Esophagus squamous epithelium (tissue), 5 donors: ENCODE measurements at regions not wholly inside any gene's neighbourhood (a gene's known extent, or its start where the extent isn't known, plus 50 kb on each side); places are given as distances from the start of the nearest gene placed in this dataset.

Source experiments
- DNase-seq: peaks from one replicate; lab custom pipeline; 2025; lab: John Stamatoyannopoulos, UW
- H3K27ac ChIP-seq, 4 donors: fragments of 200-600 bp; sonication (generic); one replicate each; pipeline ENCODE4 v1.5.1; 2016 to 2019; ENCODE audit warnings: mild to moderate bottlenecking in 1 of 4
- H3K27me3 ChIP-seq, 4 donors: fragments of 200-600 bp; sonication (generic); 1 replicate in 3 of 4; 2 replicates in 1 of 4; pipeline versions ENCODE4 v1.5.1 to v1.6.0; 2017 to 2021; ENCODE audit warnings: antibody characterized with exemption in 1 of 4
- H3K36me3 ChIP-seq, 3 donors: fragments of 200-600 bp; sonication (generic); one replicate each; pipeline ENCODE4 v1.5.1; 2016 to 2019
- H3K4me1 ChIP-seq, 3 donors: fragments of 200-600 bp; sonication (generic); one replicate each; pipeline ENCODE4 v1.5.1; 2017 to 2019
- H3K4me3 ChIP-seq, 4 donors: fragments of 200-600 bp; sonication (generic); 1 replicate in 3 of 4; 2 replicates in 1 of 4; pipeline ENCODE4 v1.5.1; 2016 to 2019; ENCODE audit warnings: mild to moderate bottlenecking in 2 of 4, moderate library complexity in 1 of 4
- H3K9me3 ChIP-seq, 3 donors: fragments of 200-600 bp; sonication (generic); one replicate each; pipeline ENCODE4 v1.5.1; 2016 to 2019
- POLR2A ChIP-seq, 4 donors: fragments of 450-650 bp; IDR thresholded peaks; one replicate each; pipeline ENCODE4 v1.6.1; 2017; ENCODE audit warnings: antibody characterized with exemption in 4 of 4, mild to moderate bottlenecking in 4 of 4, moderate library complexity in 3 of 4
- WGBS, 2 donors: methylation state at CpG; one replicate each; pipeline ENCODE4 v1.1.5; 2018; 5-methylcytosine and 5-hydroxymethylcytosine counted together
- intact Hi-C: fragments of 100-400 bp; cut with DNase I; formaldehyde crosslinking; loops from one replicate; pipeline ENCODE4 v1.15.0; 2022
- TF ChIP-seq, protein P1 (sequence below), 6 experiments: fragments of 450-650 bp in 4 of 6; fragments of 200-600 bp in 2 of 6; sonication (generic) in 2 of 6; IDR thresholded peaks; one replicate each; pipeline ENCODE4 v1.5.1; 2016 to 2019; ENCODE audit warnings: antibody characterized with exemption in 6 of 6, mild to moderate bottlenecking in 4 of 6, moderate library complexity in 4 of 6
- donor health status: DM: yes; HTN: yes; CAD: no.

DNA sequence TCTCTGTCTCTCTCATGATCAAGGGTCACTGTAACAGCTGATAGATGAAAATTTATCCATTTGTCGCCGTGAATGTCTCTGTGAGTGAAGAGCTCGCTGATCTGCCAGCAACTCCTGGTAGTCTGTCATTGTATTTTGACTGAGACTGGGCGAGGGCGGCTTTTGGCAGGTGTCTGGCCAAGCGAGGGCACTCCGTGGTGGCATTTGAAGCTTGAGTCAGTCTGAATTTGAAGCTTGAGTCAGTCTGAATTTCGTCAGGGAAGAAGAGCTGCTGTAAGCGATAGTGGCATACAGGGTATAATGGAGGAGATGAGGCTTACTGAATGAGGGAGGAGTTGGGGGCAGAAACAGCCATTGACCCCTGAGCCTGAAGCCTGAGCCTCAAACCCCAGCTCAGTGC lies 56.8 kb upstream of the FAM181A start:
- no peaks in the 10 kb centered on the region for H3K9me3 ChIP-seq
- TF ChIP-seq, protein P1, sequence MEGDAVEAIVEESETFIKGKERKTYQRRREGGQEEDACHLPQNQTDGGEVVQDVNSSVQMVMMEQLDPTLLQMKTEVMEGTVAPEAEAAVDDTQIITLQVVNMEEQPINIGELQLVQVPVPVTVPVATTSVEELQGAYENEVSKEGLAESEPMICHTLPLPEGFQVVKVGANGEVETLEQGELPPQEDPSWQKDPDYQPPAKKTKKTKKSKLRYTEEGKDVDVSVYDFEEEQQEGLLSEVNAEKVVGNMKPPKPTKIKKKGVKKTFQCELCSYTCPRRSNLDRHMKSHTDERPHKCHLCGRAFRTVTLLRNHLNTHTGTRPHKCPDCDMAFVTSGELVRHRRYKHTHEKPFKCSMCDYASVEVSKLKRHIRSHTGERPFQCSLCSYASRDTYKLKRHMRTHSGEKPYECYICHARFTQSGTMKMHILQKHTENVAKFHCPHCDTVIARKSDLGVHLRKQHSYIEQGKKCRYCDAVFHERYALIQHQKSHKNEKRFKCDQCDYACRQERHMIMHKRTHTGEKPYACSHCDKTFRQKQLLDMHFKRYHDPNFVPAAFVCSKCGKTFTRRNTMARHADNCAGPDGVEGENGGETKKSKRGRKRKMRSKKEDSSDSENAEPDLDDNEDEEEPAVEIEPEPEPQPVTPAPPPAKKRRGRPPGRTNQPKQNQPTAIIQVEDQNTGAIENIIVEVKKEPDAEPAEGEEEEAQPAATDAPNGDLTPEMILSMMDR (IDR thresholded peaks at IDR 0.05) = no peak
- no peak for TF ChIP-seq POLR2A (IDR thresholded peaks at IDR 0.05)
- H3K4me1 ChIP-seq = no peaks in the 10 kb centered on the region
- H3K27ac ChIP-seq = no peak overlapping the region
- no peak overlapping the region for H3K4me3 ChIP-seq
- H3K36me3 ChIP-seq = no peaks in the 10 kb centered on the region
- peaks cover 0 to 22% (median 0%) of the 10 kb centered on the region in 4 donors for H3K27me3 ChIP-seq
- intact Hi-C loops = no loop called here
- no peak for DNase-seq
- 63 to 69% methylated on average over 8 of the region's 9 CpGs for WGBS, 2 donors

DNA sequence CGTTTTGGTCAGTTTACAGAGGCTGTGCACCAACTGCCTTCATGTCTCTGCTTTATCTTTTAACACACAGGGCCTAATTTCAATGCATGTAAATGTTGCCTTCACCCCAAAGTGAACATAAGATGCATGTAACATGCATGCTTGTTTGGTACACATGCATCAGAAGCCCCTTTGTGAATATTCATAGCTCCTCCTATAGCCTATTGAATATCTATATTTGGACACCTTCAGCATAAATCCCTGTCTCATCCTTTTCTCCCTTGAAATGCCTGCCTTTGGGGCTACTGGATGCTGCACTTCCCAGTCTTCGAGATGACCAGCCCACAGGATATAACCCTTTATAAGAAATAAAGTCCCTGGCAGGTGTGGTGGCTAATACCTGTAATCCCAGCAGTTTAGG lies 57.7 kb upstream of the FAM181A start:
- peaks cover 0 to 22% (median 0%) of the 10 kb centered on the region in 4 donors for H3K27me3 ChIP-seq
- DNase-seq = no peak
- H3K4me3 ChIP-seq = no peak overlapping the region
- no peaks in the 10 kb centered on the region for H3K9me3 ChIP-seq
- intact Hi-C loops = no loop called here
- no peak overlapping the region for H3K27ac ChIP-seq
- TF ChIP-seq, protein P1 (IDR thresholded peaks at IDR 0.05) = no peak
- no peak for TF ChIP-seq POLR2A (IDR thresholded peaks at IDR 0.05)
- H3K4me1 ChIP-seq = no peaks in the 10 kb centered on the region
- WGBS, 2 donors = 30 to 36% methylated on average over 2 of the region's 2 CpGs
- no peaks in the 10 kb centered on the region for H3K36me3 ChIP-seq

DNA sequence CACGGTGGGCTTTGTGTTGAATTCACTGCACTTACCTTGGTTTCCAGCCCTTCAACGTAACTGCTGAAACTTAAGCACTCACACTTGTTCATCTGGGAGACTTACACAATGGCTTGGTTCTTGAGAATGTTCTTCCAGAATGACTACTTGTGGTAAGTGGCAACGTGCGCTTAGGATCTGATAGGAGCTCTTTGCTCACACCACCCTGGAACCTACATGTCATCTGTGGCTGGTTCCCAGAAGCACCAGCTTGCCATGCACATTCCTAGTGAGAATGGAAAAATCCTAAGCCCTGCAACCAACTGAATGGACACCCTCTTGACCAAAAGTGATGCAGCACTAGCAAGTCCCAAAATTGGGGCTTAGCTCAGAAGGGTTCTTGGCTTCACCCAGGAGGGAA lies 59.0 kb upstream of the FAM181A start:
- intact Hi-C loops = no loop called here
- Histone ChIP-seq H3K27me3 (peaks cover 0 to 22% (median 0%) of the 10 kb centered on the region in 4 donors), H3K9me3 (no peaks in the 10 kb centered on the region), H3K4me3 (no peak overlapping the region), H3K36me3 (no peaks in the 10 kb centered on the region), H3K4me1 (no peaks in the 10 kb centered on the region), H3K27ac (no peak overlapping the region)
- no peak for TF ChIP-seq POLR2A (IDR thresholded peaks at IDR 0.05)
- TF ChIP-seq, protein P1 (IDR thresholded peaks at IDR 0.05) = no peak
- 57 to 65% methylated on average over 2 to 4 of the region's 4 CpGs for WGBS, 2 donors
- no peak for DNase-seq

DNA sequence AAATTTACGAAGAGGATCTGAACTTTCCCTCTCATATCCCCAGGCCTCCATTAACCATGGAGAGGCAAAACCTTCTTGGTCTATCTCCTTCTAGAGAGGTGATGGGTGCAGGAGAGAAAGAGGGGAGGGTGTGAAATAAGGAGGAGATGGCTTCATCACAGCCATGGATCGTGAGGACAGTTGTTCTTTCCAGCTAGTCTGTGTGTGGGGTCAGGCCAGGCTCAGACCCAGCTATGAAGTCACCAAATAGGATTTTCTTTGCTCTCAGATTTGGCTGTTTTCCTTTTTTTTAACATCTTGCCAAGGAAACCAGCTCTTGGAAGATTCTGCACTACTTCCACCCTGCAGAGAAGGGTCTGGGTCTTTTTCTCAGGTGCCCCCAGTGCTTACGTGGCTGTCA lies 64.9 kb upstream of the FAM181A start:
- 60 to 74% methylated on average over 2 to 3 of the region's 3 CpGs for WGBS, 2 donors
- no peaks in the 10 kb centered on the region for H3K9me3 ChIP-seq
- no peak for DNase-seq
- intact Hi-C loops = no loop called here
- H3K27ac ChIP-seq = peak overlapping the region in 3 of 4 donors; percentile 67 to 77 (median 68)
- TF ChIP-seq POLR2A (IDR thresholded peaks at IDR 0.05) = no peak
- TF ChIP-seq, protein P1 (IDR thresholded peaks at IDR 0.05) = no peak
- H3K36me3 ChIP-seq = no peaks in the 10 kb centered on the region
- peaks cover 0 to 13% (median 0%) of the 10 kb centered on the region in 4 donors for H3K27me3 ChIP-seq
- H3K4me1 ChIP-seq = peaks cover 0 to 19% (median 11%) of the 10 kb centered on the region in 3 donors
- no peak overlapping the region for H3K4me3 ChIP-seq

DNA sequence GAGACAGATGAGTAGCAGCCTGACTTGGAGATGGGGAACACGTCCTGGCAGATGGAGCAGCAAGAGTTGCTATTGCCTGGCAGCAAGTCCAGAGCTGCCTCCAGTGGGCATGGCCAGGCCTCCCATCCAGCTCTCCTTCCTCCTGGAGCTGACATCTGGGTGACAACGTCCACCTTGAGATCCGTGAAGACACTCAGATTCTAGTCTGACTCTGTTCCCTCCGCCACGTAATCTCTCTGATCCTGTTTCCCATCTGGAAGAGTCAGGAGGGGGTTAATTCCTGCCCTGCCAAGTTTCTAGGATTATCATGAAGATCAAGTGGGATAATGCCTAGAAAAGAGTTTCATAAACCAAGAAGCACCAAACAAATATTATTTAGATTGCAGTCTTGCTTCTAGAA lies 65.3 kb upstream of the FAM181A start:
- intact Hi-C loops = no loop called here
- no peak for TF ChIP-seq POLR2A (IDR thresholded peaks at IDR 0.05)
- TF ChIP-seq, protein P1 (IDR thresholded peaks at IDR 0.05) = no peak
- Histone ChIP-seq H3K36me3 (no peaks in the 10 kb centered on the region), H3K9me3 (no peaks in the 10 kb centered on the region), H3K4me3 (no peak overlapping the region), H3K27me3 (peaks cover 0 to 13% (median 0%) of the 10 kb centered on the region in 4 donors), H3K27ac (peak overlapping the region in 3 of 4 donors; percentile 67 to 77 (median 68)), H3K4me1 (peaks cover 0 to 23% (median 11%) of the 10 kb centered on the region in 3 donors)
- DNase-seq = no peak
- WGBS, 2 donors = 50 to 62% methylated on average over 2 to 5 of the region's 5 CpGs
